GM19395 (cell line): ENCODE measurements at regions not wholly inside any gene's neighbourhood (a gene's known extent, or its start where the extent isn't known, plus 50 kb on each side); places are given as distances from the start of the nearest gene placed in this dataset.
"Not testable (repeated sequence)": the region's sequence is repeated elsewhere in the genome, so short reads cannot be mapped to it uniquely, and the experiment has no call there.

ENCODE experiments used
- ATAC-seq: cut with Tn5 transposase; IDR thresholded peaks from one replicate; pipeline ENCODE4 v1.9.1; 2021; ENCODE audit warnings: mild to moderate bottlenecking, moderate library complexity; ENCODE audit not compliant: unreplicated experiment

GRCh38 chr20:56765172-56766073 is 136.3 kb downstream of the TFAP2C start:
- ATAC-seq = no peak

- ATAC-seq = no peak
These were observed 137.4 kb downstream of the TFAP2C start for GRCh38 chr20:56766528-56766927.

DNA sequence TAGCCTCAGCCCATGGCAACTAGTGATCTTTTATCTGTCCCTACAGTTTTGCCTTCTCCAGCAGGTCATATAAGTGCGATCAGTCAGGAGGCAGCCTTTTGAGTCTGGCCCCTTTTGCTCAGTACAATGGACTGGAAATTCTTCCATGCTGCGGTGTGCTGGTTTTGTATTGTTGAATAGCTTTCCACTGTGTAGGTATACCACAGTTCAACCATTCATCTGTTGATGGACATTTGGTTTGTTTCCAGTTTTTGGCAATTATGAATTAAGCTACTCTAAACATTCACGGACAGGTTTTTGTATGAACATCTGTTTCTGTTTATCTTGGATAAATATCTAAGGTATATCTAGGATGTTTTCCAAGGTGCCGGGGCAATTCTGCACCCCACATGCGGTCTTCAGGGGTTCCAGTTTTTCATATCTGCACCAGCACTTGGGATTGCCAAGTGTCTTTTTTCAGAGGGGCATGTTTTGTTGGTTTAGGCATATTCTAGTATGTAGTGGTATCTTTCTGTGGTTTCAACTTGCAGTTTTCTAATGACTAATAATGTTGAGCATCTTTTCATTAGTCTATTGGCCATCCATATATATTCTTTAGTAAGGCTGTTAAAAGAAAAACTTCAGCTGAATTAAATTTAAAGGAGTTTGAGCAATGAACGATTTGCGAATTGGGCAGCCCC is 141.0 kb downstream of the TFAP2C start:
- ATAC-seq = no peak

DNA sequence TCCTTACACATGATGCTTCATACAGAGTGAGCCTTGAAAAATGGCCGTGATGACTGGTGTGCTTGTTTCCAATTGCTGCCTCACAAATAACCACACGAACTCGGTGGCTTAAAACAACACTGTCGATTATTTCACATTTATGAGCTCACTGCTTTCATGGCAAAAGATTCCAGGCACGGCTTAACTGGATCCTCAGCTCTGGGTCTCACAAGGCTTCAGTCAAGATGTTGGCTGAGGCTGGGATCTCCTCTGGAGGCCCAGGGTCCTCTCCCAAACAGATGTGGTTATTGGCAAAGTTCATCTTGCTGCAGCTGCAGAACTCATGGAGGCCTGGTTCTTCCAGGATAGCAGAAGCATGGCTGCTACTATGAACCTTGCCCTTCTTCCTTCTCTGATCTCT is 144.6 kb downstream of the TFAP2C start:
- no peak for ATAC-seq

DNA sequence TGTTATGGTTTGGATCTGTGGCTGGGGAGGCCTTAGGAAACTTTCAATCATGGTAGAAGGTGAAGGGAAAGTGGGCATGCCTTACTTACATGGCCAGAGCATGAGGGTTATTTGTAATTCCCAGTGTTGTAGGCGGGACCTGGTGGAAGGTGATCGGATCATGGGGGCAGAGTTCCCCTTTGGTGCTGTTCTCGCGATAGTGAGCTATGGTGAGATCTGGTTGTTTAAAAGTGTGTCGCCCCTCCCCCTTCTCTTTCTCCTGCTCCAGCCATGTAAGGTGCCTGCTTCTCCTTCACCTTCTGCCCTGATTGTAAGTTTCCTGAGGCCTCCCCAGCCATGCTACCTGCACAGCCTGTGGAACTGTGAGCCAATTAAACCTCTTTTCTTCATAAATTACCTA is 145.8 kb downstream of the TFAP2C start:
- ATAC-seq = no peak

GRCh38 chr20:56776345-56776744 is 147.2 kb downstream of the TFAP2C start:
- ATAC-seq = no peak

DNA sequence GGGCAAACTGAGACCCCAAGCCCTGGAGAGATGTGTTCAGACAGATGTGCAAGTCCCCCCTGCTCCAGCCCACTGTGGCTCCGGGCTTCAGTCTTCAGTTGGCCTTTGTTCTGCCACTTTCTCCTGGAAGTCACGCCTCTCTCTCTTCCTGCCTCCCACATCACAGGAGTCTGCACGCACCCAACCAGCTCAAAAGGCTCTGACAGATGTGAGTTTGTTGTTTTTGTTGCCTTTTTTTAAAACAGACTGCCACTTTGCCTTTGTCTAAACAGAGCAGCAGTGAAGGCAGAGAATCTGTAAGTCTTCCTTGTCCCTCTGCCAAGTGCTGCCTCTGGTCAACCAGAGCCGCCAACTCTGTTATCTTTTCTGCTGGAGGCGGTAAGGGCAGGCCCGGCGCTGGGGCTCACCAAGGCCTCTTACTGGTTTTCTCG is 149.7 kb downstream of the TFAP2C start:
- ATAC-seq = no peak

- ATAC-seq = no peak
These were observed 150.5 kb downstream of the TFAP2C start for GRCh38 chr20:56779452-56780143.

DNA sequence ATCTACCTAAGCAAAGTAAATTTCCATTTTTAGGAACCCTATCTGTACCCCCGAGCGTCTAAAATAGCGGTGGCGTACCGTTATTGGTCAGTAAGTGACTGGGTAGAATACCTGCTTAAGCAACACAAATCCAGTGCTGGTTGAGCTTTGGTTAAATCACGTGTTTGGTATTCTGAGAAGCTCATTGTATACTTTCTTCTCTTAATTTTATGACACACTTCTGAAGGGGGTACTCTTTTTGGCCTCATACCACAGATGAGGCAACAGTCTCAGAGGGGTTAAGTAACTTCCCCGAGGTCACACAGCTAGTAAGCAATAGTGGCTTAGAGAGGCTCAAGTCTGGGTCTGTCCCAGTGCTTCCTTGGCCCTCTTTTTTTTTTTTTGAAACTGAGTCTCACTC is 151.2 kb downstream of the TFAP2C start:
- no peak for ATAC-seq

- no peak for ATAC-seq
These were observed 152.1 kb downstream of the TFAP2C start for GRCh38 chr20:56781108-56781739.

- ATAC-seq = not testable (repeated sequence)
These were observed 153.0 kb downstream of the TFAP2C start for GRCh38 chr20:56781987-56782560.

DNA sequence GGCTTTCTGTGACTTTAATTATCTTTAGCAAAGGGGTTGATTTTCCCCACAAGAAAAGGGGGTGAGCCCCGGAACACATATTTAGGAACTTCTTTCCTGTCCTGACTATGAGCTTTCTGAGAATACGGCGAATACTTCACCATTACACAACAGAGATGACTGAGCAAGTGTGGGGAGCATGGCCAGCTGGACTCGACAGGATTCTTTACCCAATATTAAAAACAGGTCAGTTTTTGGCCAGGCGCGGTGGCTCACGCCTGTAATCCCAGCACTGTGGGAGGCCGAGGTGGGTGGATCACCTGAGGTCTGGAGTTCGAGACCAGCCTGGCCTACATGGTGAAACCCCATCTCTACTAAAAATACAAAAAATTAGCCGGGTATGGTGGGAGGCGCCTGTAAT is 153.7 kb downstream of the TFAP2C start:
- not testable (repeated sequence) for ATAC-seq

GRCh38 chr20:56783826-56784225 is 154.7 kb downstream of the TFAP2C start:
- ATAC-seq = no peak

DNA sequence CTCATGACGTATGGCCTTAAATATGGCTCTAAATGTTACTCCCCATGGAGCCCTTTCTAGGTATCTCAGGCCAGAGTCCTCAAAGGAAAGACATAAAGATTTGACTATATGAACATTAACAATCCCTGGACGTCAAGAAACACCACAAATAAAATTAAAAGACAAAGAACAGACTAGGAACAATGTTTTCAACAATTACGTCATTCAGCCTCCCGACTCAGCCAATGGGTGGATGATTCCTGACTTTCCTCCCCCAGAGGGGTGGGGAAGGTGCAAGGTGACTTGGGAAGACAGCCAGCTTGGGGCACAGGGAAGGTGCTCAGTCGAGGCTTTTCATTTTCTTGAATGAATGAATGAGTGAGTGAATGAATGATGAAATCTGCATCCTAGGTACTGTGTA is 157.4 kb downstream of the TFAP2C start:
- no peak for ATAC-seq

GRCh38 chr20:56788041-56788670 is 159.1 kb downstream of the TFAP2C start:
- ATAC-seq = no peak

DNA sequence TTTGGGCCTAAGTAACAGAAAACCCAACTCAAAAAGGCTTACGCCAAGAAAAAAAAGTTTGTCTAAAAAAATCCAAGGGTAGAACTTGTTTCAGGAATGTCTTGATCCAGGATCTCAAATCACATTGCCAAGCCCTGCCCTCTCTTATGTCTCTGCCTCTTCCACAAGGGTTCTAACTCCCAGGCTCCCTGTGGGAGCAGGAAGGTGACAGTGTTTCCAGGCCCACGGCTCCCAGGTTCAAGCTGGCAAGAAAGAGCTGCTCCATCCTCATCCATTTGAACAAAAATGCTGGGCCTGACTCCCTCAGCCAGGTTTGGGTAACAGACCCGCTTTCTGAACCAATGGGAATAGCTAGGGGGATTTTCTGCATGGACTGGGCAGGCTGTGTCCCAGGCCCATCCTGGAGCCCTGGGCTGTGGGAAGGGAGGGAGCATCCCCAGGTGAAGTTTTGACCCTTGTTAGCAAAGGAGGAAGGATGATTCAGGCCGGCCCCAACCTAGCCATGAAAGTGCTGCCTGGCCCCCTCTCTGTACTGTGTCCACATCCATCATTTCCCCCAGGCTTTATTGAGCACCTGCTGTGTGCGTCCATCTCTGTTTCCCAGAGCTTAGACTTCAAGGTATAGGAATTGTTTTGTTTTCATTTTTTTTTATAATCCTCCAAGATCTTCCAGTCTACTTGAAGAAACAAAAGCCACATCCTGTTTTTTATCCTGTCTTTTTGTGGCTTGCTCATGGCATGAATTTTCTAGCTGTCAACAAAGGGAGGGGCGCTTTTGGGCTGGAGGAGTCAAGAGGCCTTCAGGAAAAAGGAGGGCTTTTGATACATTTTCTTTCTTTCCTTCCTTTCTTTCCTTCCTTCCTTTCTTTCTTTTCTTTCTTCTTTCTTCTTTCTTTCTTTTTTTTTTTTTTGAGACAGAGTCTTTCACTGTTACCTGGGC is 159.8 kb downstream of the TFAP2C start:
- ATAC-seq = no peak

- no peak for ATAC-seq
These were observed 164.8 kb downstream of the TFAP2C start for GRCh38 chr20:56793916-56794315.

GRCh38 chr20:56795492-56795891 is 166.4 kb downstream of the TFAP2C start:
- no peak for ATAC-seq

- ATAC-seq = no peak
These were observed 167.2 kb downstream of the TFAP2C start for GRCh38 chr20:56796345-56796744.
